ENCODE measurements at regions not wholly inside any gene's neighbourhood (a gene's known extent, or its start where the extent isn't known, plus 50 kb on each side); places are given as distances from the start of the nearest gene placed in this dataset.

DNA sequence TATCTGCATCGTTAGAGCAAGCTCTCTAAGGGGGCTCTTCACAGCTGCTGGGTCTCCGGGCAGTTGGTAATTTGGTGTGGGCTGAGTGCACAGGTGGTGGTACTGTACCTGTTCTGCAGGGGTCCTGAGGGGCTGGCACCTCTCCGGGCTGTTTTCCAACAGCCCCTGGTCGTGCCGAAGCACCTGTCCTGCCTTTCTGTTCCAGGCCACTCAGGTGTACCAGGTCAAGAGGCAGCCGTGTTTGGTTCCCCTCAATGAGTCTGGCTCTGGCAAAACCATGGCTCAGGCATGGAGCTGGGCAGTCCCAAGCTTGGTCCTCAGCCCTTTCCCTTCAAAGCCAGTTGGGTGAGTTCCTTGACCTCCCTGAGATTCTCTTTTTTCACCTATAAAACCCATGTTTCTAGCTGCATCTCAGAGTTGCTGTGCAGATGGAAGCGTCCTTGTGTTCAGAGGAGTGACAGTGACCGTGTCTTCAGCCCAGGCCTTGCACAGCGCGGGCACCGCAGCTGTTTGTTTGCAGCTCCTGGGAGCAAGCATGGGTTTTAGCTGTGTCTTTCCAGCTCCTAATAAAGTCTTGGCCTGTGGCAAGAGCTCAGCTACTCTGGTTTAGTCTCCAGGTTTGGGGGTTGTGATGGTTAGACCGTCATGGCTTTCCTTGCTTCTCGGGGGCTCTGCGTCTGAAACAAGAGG, 110.9 kb downstream of the GLI2 start:
- TF ChIP-seq, protein P1, sequence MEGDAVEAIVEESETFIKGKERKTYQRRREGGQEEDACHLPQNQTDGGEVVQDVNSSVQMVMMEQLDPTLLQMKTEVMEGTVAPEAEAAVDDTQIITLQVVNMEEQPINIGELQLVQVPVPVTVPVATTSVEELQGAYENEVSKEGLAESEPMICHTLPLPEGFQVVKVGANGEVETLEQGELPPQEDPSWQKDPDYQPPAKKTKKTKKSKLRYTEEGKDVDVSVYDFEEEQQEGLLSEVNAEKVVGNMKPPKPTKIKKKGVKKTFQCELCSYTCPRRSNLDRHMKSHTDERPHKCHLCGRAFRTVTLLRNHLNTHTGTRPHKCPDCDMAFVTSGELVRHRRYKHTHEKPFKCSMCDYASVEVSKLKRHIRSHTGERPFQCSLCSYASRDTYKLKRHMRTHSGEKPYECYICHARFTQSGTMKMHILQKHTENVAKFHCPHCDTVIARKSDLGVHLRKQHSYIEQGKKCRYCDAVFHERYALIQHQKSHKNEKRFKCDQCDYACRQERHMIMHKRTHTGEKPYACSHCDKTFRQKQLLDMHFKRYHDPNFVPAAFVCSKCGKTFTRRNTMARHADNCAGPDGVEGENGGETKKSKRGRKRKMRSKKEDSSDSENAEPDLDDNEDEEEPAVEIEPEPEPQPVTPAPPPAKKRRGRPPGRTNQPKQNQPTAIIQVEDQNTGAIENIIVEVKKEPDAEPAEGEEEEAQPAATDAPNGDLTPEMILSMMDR (conservative IDR thresholded peaks at IDR 0.05 in 1 of 2, IDR thresholded peaks at IDR 0.05 in 1 of 2; ENCODE audit: extremely low read depth in 1 of 2, insufficient read depth in 1 of 2, low read depth in 1 of 2, low read length in 2 of 2): no peak
- no peak for TF ChIP-seq EZH2 (IDR thresholded peaks at IDR 0.05; ENCODE audit: borderline replicate concordance, low read length)

Measured in mammary epithelial cell (primary cell).